Activated CD4-positive, alpha-beta T cell treated with anti-CD3 and anti-CD28 coated beads, Interleukin-2, amount 10 ng/mL, durations not matched to agents 24 days and 14 days (primary cell): ENCODE measurements at regions not wholly inside any gene's neighbourhood (a gene's known extent, or its start where the extent isn't known, plus 50 kb on each side); places are given as distances from the start of the nearest gene placed in this dataset.

Experiments used
- DNase-seq: peaks from one replicate; pipeline ENCODE4 v3.0.0; 2022
- H3K27ac Mint-ChIP-seq: one replicate; pipeline ENCODE4 v1.8.0; 2022; ENCODE audit warnings: mild to moderate bottlenecking, mixed read lengths
- H3K27me3 Mint-ChIP-seq: one replicate; pipeline ENCODE4 v1.8.0; 2022; ENCODE audit warnings: mixed read lengths
- H3K36me3 Mint-ChIP-seq: one replicate; pipeline ENCODE4 v1.8.0; 2022; ENCODE audit warnings: low read depth, mild to moderate bottlenecking, mixed read lengths
- H3K4me1 Mint-ChIP-seq: one replicate; pipeline ENCODE4 v1.8.0; 2021; ENCODE audit warnings: mixed read lengths
- H3K4me3 Mint-ChIP-seq: one replicate; pipeline ENCODE4 v1.8.0; 2022; ENCODE audit warnings: mild to moderate bottlenecking, moderate library complexity, mixed read lengths
- H3K9me3 Mint-ChIP-seq: one replicate; pipeline ENCODE4 v1.8.0; 2021; ENCODE audit warnings: mixed read lengths
- intact Hi-C: fragments of 100-400 bp; cut with micrococcal nuclease; formaldehyde crosslinking; loops from one replicate; pipeline ENCODE4 v1.15.1; 2023

DNA sequence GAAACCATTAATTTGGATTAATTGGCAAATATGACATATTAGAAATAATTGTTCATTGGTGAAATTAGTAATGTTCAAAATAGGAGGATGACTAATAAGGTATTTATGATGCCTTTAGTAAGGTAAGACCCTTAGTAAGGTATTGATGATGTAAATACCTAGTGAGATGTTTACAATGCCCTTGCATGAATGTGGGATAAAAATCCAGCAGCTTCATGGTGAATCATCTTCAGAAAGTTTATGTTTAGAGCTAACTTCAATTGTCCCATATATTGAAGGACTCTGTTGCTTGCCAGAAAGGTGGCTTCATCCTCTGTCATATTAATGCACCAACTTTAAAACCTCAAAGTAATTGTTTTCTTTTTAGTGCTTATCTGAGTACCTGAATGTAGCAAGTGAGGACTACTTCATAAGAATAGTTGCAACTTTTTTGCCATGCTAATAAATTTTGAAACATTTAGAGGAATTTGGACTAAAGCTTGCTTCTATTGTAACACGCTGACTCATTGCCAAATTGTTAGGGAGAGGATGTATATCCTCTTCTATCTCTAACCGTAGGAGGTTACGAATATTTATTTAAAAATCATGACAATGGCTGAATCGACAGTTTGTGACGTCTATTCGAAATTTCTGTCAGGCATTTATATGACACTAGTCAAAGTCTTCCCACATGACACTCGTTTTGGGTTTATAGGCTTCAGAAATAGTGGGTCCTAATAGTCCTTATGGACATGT, 174.1 kb upstream of the HS3ST1 start:
- intact Hi-C loops, result no loop called here
- no peaks in the 10 kb centered on the region for H3K9me3 Mint-ChIP-seq
- DNase-seq, result no peak
- no peak overlapping the region for H3K4me3 Mint-ChIP-seq
- no peak overlapping the region for H3K27ac Mint-ChIP-seq
- no peaks in the 10 kb centered on the region for H3K36me3 Mint-ChIP-seq
- H3K27me3 Mint-ChIP-seq, result no peaks in the 10 kb centered on the region
- no peaks in the 10 kb centered on the region for H3K4me1 Mint-ChIP-seq

DNA sequence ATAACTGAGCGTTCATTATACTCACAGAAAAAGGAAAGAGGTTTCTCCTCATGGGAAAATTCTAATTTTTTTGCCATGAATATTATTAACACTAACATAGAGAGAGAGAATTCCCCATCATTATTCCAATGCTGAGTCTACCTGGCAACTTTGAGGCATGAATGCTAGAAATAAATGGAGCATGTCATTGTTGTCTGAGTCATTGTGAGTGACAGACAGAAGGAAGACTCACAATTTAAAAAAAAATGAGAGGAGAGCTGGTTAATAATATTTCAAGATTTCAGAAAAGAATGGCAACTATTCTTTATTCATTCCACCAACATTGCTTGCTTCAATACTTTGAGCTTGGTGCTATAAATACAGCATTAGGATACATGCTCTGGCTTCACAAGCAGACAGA, 170.4 kb upstream of the HS3ST1 start:
- intact Hi-C loops, result no loop called here
- no peak overlapping the region for H3K27ac Mint-ChIP-seq
- no peaks in the 10 kb centered on the region for H3K27me3 Mint-ChIP-seq
- no peaks in the 10 kb centered on the region for H3K36me3 Mint-ChIP-seq
- H3K4me1 Mint-ChIP-seq, result peaks cover 2% of the 10 kb centered on the region
- no peaks in the 10 kb centered on the region for H3K9me3 Mint-ChIP-seq
- DNase-seq, result no peak
- no peak overlapping the region for H3K4me3 Mint-ChIP-seq

DNA sequence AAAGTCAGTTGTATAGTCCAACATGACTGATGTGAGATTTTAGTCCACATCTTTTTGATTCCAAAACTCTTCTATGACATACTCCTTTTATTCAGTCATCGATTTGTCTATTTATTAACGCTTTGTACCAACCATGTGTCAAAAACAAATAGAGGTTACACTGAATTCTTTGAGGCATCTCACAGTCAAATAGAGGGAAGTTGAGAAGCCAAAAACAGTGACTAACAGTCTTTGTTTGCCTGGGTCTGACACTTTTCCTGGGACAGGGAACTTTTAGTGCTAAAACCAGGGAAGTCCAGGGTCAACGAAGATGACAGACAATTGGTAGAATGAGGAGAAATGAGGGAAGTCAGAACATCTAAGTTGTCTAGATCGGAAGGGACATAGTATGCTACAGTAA, 169.9 kb upstream of the HS3ST1 start:
- H3K4me3 Mint-ChIP-seq, result no peak overlapping the region
- no peaks in the 10 kb centered on the region for H3K9me3 Mint-ChIP-seq
- no peak for DNase-seq
- peaks cover 2% of the 10 kb centered on the region for H3K4me1 Mint-ChIP-seq
- no peaks in the 10 kb centered on the region for H3K27me3 Mint-ChIP-seq
- no peak overlapping the region for H3K27ac Mint-ChIP-seq
- H3K36me3 Mint-ChIP-seq, result no peaks in the 10 kb centered on the region
- intact Hi-C loops, result no loop called here

DNA sequence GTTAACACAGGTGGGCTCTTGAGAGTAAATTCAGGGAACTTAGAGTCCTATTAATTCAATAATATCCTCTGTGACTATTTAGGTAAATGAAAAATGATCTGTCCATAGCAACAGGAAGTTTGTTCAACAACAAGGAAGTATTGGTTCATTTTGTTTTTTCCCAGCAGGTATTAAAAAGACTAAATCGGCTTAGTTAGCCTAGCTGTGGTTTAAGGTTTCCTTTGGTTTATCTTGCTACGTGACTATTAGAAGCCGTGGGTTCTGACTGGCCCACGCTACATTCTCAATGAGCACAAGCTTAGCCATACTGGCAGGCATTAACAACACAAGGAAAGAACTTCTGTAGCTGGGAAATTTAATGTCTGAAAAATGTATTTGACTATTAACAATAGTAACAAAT, 168.8 kb upstream of the HS3ST1 start:
- H3K4me3 Mint-ChIP-seq, result no peak overlapping the region
- peaks cover 2% of the 10 kb centered on the region for H3K4me1 Mint-ChIP-seq
- H3K9me3 Mint-ChIP-seq, result no peaks in the 10 kb centered on the region
- no peaks in the 10 kb centered on the region for H3K27me3 Mint-ChIP-seq
- intact Hi-C loops, result no loop called here
- H3K36me3 Mint-ChIP-seq, result no peaks in the 10 kb centered on the region
- no peak overlapping the region for H3K27ac Mint-ChIP-seq
- DNase-seq, result no peak

DNA sequence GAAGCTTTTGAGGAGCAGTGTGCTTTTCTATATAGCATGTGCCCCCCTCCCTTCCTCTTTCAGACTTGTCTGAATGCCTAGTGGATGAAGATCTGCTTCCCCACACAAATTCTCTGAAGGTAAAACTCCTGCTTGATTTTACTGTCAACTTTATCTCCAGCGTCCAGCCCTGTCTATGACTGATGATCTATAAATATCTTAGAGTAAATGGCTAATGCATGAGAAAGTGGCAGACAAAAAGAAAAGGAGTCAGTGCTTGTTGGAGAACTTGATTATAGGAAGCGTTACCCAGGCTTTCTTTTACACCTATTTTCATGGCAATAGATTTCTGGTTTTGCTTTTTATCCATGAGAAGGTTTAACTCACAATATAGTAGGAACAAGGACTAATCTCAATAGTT, 168.3 kb upstream of the HS3ST1 start:
- no peaks in the 10 kb centered on the region for H3K36me3 Mint-ChIP-seq
- no peak overlapping the region for H3K4me3 Mint-ChIP-seq
- intact Hi-C loops, result no loop called here
- no peaks in the 10 kb centered on the region for H3K9me3 Mint-ChIP-seq
- H3K4me1 Mint-ChIP-seq, result peaks cover 2% of the 10 kb centered on the region
- no peaks in the 10 kb centered on the region for H3K27me3 Mint-ChIP-seq
- DNase-seq, result no peak
- H3K27ac Mint-ChIP-seq, result no peak overlapping the region

DNA sequence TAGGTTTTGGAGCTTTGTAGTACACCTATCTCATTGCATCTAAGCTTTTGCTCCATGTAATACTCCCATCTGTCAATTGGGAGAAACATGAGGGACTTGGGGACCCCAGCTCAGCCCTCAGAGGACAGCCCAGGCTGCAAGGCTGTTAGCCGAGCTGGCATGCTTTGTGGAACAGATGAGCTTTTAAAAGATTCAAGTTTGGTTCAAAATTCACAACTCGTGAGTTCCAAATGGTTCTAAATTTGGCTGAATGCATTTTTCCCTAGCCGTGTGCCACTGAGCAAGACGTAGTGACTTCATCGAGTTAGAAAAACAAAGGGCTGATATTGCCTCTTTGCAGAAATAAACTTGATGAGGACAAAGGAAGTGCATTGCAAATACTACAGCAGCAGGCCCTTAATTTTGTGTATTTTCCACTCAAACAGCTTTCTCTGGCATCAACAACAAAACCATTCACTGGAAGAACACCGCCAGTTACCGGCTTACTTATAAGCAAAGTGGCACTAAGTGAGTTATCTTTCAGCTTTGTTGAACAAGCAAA, 165.0 kb upstream of the HS3ST1 start:
- intact Hi-C loops, result no loop called here
- H3K27me3 Mint-ChIP-seq, result no peaks in the 10 kb centered on the region
- no peak overlapping the region for H3K27ac Mint-ChIP-seq
- no peaks in the 10 kb centered on the region for H3K36me3 Mint-ChIP-seq
- H3K9me3 Mint-ChIP-seq, result no peaks in the 10 kb centered on the region
- peaks cover 2% of the 10 kb centered on the region for H3K4me1 Mint-ChIP-seq
- no peak overlapping the region for H3K4me3 Mint-ChIP-seq
- DNase-seq, result no peak

DNA sequence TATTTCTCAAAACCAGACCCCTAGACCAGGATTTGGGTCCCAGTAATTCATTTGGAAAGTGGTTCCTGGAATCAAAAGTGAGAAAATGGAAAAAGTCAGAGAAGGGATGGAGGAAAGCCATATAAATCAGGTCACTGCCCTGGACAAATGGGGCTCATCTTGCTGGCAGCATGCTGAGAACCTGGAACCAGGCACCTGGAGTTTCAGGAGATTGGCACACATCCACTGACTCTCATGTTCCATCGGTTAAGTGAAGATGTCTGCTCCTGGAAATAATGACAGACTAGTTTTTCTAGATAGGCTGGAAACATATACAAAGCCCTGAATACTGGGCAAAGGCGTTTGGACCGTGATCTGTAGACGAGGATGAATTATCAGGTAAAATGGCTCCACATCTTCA, 163.6 kb upstream of the HS3ST1 start:
- intact Hi-C loops, result no loop called here
- Mint-ChIP-seq H3K4me3 (no peak overlapping the region), H3K27ac (no peak overlapping the region)

DNA sequence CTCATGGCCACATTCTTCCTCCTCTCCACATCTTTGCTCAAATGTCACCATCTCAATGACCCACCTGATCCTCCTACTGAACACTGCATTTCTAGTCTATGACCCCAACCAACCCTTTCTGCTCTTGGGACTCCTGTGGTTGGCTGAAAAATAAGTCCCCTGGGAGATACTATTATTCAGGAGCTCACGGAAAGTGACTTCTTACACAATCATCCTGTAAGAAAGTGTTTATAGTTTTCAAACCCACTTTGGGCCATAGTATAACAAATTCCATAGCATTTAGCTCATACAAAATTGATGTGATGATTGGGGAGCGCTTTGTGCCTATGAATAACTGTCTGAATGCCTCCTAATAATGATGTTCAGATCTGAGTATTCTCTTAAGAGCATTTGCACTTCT, 161.4 kb upstream of the HS3ST1 start:
- Mint-ChIP-seq H3K9me3 (no peaks in the 10 kb centered on the region), H3K4me1 (no peaks in the 10 kb centered on the region), H3K36me3 (no peaks in the 10 kb centered on the region), H3K4me3 (no peak overlapping the region), H3K27ac (no peak overlapping the region), H3K27me3 (no peaks in the 10 kb centered on the region)
- no peak for DNase-seq
- intact Hi-C loops, result no loop called here

More for the DNA sequence above, 163.6 kb upstream of the HS3ST1 start:
- Mint-ChIP-seq H3K27me3 (no peaks in the 10 kb centered on the region), H3K4me1 (no peaks in the 10 kb centered on the region), H3K36me3 (no peaks in the 10 kb centered on the region), H3K9me3 (no peaks in the 10 kb centered on the region)
- no peak for DNase-seq

DNA sequence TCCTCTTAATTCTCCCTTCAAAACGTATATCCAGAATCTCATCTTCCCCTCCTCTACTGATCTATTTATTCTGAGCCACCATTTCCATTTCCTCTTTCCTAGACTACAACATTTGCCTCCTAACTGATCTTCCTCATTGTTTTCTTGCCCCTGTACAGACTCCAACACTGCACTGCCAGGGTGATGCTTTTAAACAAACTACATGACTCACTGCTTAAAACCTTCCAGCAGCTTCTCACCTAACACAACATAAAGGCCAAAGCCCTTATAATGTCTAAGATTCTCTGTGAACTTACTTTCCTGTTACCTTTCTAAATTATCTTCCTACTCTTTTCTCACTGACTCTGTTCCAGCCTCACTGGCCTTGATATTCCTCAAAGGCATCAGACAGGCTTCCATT, 161.0 kb upstream of the HS3ST1 start:
- Mint-ChIP-seq H3K27me3 (no peaks in the 10 kb centered on the region), H3K4me1 (no peaks in the 10 kb centered on the region), H3K4me3 (no peak overlapping the region), H3K36me3 (no peaks in the 10 kb centered on the region), H3K27ac (no peak overlapping the region), H3K9me3 (no peaks in the 10 kb centered on the region)
- no peak for DNase-seq
- intact Hi-C loops, result no loop called here

DNA sequence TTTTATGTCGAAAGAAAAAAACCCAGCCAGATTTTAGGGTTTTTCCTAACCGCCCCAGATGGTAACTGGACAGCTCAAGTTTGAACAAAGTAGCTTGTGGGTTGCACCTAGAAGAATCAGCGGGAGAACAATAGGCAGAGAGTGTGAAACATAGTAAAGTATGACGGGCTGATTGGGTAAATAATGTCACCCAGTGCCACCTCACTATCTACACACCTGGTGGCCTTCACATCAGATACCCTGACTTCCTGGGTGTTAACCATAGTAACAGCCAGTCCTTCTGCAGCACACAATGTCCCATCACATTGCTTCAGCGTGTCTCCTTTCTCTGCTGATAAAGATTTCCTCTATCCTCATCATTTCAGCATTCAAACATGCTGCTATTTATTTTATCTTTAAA, 159.1 kb upstream of the HS3ST1 start:
- H3K27ac Mint-ChIP-seq, result no peak overlapping the region
- H3K4me1 Mint-ChIP-seq, result no peaks in the 10 kb centered on the region
- intact Hi-C loops, result no loop called here
- H3K9me3 Mint-ChIP-seq, result no peaks in the 10 kb centered on the region
- H3K27me3 Mint-ChIP-seq, result no peaks in the 10 kb centered on the region
- H3K36me3 Mint-ChIP-seq, result no peaks in the 10 kb centered on the region
- DNase-seq, result no peak
- no peak overlapping the region for H3K4me3 Mint-ChIP-seq

DNA sequence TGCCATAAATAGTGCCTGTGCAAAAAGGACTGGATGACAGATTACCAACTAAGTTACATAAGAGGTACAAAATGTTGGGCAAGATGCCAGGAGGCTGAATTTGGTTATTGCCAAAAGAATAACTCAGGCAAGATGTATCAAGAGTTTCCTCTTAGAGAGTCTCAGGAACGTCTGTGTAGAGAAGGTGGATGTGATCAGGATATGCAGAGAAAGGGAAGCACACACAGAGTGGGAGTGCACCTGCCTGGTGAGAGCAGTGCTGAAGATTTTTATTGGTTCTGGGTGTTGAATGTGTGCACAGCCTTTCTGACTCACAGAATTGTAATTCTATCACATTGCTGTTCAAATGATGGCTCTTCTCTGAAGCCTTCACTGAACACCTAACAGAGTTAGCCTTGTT, 156.8 kb upstream of the HS3ST1 start:
- no peak overlapping the region for H3K4me3 Mint-ChIP-seq

DNA sequence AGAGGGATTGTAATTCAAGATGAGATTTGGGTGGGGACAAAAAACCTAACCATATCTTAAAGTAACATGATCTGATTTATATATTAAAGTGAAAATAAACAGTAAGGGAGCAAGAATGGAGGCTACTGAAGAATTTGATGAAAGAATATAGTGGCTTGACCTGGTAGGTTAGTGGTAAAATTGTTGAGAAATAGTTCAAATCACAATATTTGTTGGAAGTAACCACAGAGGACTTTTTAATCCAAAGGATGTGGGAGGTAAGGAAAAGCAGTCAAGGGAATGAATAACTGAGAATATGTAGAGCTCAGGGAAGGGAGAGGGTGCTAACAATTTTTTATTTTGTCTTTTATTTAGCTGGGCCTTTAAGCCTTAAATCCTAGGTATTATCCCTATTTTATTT, 139.8 kb upstream of the HS3ST1 start:
- no peaks in the 10 kb centered on the region for H3K36me3 Mint-ChIP-seq
- intact Hi-C loops, result no loop called here
- H3K9me3 Mint-ChIP-seq, result no peaks in the 10 kb centered on the region
- DNase-seq, result no peak
- no peaks in the 10 kb centered on the region for H3K4me1 Mint-ChIP-seq
- no peaks in the 10 kb centered on the region for H3K27me3 Mint-ChIP-seq
- no peak overlapping the region for H3K27ac Mint-ChIP-seq
- no peak overlapping the region for H3K4me3 Mint-ChIP-seq

More for the DNA sequence above, 156.8 kb upstream of the HS3ST1 start:
- DNase-seq, result no peak
- H3K4me1 Mint-ChIP-seq, result no peaks in the 10 kb centered on the region
- no peak overlapping the region for H3K27ac Mint-ChIP-seq
- intact Hi-C loops, result no loop called here
- H3K27me3 Mint-ChIP-seq, result no peaks in the 10 kb centered on the region
- no peaks in the 10 kb centered on the region for H3K9me3 Mint-ChIP-seq
- H3K36me3 Mint-ChIP-seq, result no peaks in the 10 kb centered on the region

DNA sequence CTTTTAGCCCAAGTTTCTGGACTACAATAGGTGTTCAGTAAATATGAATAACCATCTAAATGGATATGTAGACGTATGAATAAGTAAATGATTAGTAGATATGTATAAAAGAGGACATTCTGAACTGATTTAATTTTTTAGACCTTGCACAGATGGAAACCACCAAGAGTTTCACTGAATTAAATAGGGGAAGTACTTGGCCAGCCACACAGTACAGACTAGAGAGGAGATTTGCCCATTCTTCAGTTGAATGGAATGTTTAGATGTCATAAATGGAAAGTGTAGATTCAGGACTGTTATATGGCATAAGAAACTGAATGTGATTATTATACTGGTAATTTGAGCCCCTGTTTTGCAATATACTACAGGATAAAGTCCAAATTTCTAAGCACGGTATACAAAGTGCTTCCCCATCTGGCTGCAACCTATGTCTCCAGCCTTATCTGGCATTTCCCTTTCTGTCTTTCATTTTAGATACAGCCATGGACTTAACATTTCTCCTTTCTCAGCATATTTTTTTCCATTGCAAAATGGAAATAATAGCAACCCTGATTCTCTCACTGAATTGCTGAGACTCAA, 137.8 kb upstream of the HS3ST1 start:
- DNase-seq, result no peak
- intact Hi-C loops, result no loop called here
- H3K4me1 Mint-ChIP-seq, result no peaks in the 10 kb centered on the region
- no peaks in the 10 kb centered on the region for H3K27me3 Mint-ChIP-seq
- H3K36me3 Mint-ChIP-seq, result no peaks in the 10 kb centered on the region
- H3K9me3 Mint-ChIP-seq, result no peaks in the 10 kb centered on the region
- no peak overlapping the region for H3K27ac Mint-ChIP-seq
- H3K4me3 Mint-ChIP-seq, result no peak overlapping the region

DNA sequence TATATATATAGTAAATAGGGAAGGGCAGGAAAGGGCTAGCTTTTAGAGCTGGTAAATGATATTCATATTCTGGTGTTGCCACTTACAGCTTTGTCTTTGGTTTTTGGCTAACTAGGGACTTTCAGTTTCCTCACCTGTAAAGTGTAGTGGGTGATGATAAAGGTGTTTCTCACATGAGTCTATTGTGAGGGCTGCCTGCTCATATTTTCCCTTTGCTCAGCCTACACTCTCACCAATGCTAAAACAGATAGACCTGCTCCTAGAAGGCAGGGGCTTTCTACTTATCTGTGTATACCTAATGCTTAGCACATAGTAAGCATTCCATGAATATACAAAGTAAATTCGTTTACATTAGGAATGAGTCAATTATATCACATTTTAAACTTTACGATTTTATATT, 137.2 kb upstream of the HS3ST1 start:
- Mint-ChIP-seq H3K27me3 (no peaks in the 10 kb centered on the region), H3K9me3 (no peaks in the 10 kb centered on the region), H3K4me1 (no peaks in the 10 kb centered on the region), H3K4me3 (no peak overlapping the region), H3K27ac (no peak overlapping the region), H3K36me3 (no peaks in the 10 kb centered on the region)
- DNase-seq, result no peak
- intact Hi-C loops, result no loop called here

DNA sequence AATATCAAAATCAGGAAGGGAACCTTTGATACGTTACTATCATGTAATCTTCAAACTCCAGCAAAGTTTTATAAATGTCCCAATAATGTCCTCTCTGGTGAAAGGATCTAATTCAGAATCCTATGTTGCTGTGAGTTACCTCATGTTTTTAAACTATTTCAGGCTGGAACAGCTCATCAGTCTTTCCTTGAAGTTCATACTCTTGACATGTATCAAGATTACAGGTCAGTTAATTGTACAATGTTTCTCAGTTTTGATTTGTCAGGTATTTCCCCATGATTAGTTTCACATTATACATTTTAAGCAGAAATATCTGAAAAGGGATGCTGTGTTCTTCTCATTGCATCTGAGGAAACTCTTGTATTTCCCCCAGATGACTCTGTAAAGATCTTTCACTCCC, 136.5 kb upstream of the HS3ST1 start:
- no peaks in the 10 kb centered on the region for H3K36me3 Mint-ChIP-seq
- H3K9me3 Mint-ChIP-seq, result no peaks in the 10 kb centered on the region
- DNase-seq, result no peak
- H3K27me3 Mint-ChIP-seq, result no peaks in the 10 kb centered on the region
- H3K4me1 Mint-ChIP-seq, result no peaks in the 10 kb centered on the region
- H3K27ac Mint-ChIP-seq, result no peak overlapping the region
- intact Hi-C loops, result no loop called here
- no peak overlapping the region for H3K4me3 Mint-ChIP-seq
